Endothelial cell of umbilical vein (primary cell): ENCODE measurements at regions not wholly inside any gene's neighbourhood (a gene's known extent, or its start where the extent isn't known, plus 50 kb on each side); places are given as distances from the start of the nearest gene placed in this dataset.

Source experiments
- BruUV-seq: library from RNA; stranded (reverse); fragments of 400-500 nt; replicated peaks from 2 replicates; lab custom pipeline; 2021; lab: Mats Ljungman, UMichigan
- CTCF ChIA-PET: fragments of 300-600, 350-600 bp; sonication (Branson Sonifier 250); formaldehyde crosslinking; loops from one replicate; lab custom pipeline; 2021; ENCODE audit warnings: antibody characterized with exemption, inconsistent platforms; lab: Charles Lee
- POLR2A ChIA-PET: fragments of 300-600, 350-600 bp; sonication (Branson Sonifier 250); formaldehyde crosslinking; loops from one replicate; lab custom pipeline; 2021; ENCODE audit warnings: antibody characterized with exemption, inconsistent platforms; lab: Charles Lee
- DNase-seq: peaks from one replicate; pipeline ENCODE4 v3.0.0-alpha.2; 2011; ENCODE audit warnings: low read depth, low spot score
- FAIRE-seq: peaks from 2 replicates; lab custom pipeline; 2011; peaks lifted over from hg19 to GRCh38; lab: Jason Lieb, UNC
- H2AFZ ChIP-seq: 2 replicates; pipeline ENCODE4 v1.6.0; 2012; ENCODE audit warnings: low read depth, low read length, control low read depth, inconsistent platforms
- H3K27ac ChIP-seq: 2 replicates; pipeline ENCODE4 v1.5.1; 2011; ENCODE audit warnings: low read depth, mild to moderate bottlenecking, control low read depth, low read length, moderate library complexity; ENCODE audit not compliant: insufficient read depth
- H3K27me3 ChIP-seq, 2 experiments: 2 replicates each; pipeline versions ENCODE4 v1.6.0 to v1.6.1; 2011; ENCODE audit warnings: low read length in 2 of 2, mixed read lengths in 1 of 2; ENCODE audit not compliant: control insufficient read depth in 2 of 2, insufficient read depth in 2 of 2
- H3K36me3 ChIP-seq, 2 experiments: 2 replicates in 1 of 2; 3 replicates in 1 of 2; pipeline ENCODE4 v1.5.1; 2011; ENCODE audit warnings: low read length in 2 of 2, mild to moderate bottlenecking in 1 of 2, moderate library complexity in 1 of 2; ENCODE audit not compliant: control insufficient read depth in 2 of 2, insufficient read depth in 2 of 2; ENCODE audit errors: extremely low read depth in 1 of 2
- H3K4me1 ChIP-seq: 3 replicates; pipeline ENCODE4 v1.5.1; 2011; ENCODE audit warnings: mild to moderate bottlenecking, low read length; ENCODE audit not compliant: control insufficient read depth, insufficient read depth; ENCODE audit errors: extremely low read depth
- H3K4me2 ChIP-seq: 2 replicates; pipeline ENCODE4 v1.6.1; 2011; ENCODE audit warnings: low read length, control low read depth, mixed read lengths; ENCODE audit not compliant: insufficient read depth
- H3K4me3 ChIP-seq, 3 experiments: fragments of 200-600 bp in 1 of 3; sonication (generic), shearing (Covaris generic) in 1 of 3; replicated peaks in 1 of 3; 2 replicates each; pipeline ENCODE4 v1.5.1; 2011 to 2016; ENCODE audit warnings: control low read depth in 3 of 3, low read length in 3 of 3, mild to moderate bottlenecking in 2 of 3, inconsistent platforms in 1 of 3, low read depth in 1 of 3, moderate library complexity in 1 of 3; ENCODE audit not compliant: insufficient read depth in 1 of 3
- H3K79me2 ChIP-seq: 2 replicates; pipeline ENCODE4 v1.6.0; 2012; ENCODE audit warnings: low read length, inconsistent platforms; ENCODE audit not compliant: control insufficient read depth, insufficient read depth
- H3K9ac ChIP-seq: replicated peaks from 2 replicates; pipeline ENCODE3; 2011; ENCODE audit warnings: low read length, control low read depth; ENCODE audit not compliant: insufficient read depth; ENCODE audit errors: extremely low read depth
- H3K9me1 ChIP-seq: replicated peaks from 3 replicates; pipeline ENCODE4 v1.6.0; 2011; ENCODE audit warnings: mild to moderate bottlenecking, low read length; ENCODE audit not compliant: control insufficient read depth, insufficient read depth; ENCODE audit errors: extremely low read depth
- H3K9me3 ChIP-seq: replicated peaks from 2 replicates; pipeline ENCODE4 v1.5.1; 2012; ENCODE audit warnings: low read length, inconsistent platforms; ENCODE audit not compliant: control insufficient read depth, insufficient read depth
- H4K20me1 ChIP-seq: replicated peaks from 2 replicates; pipeline ENCODE3; 2011; ENCODE audit warnings: mild to moderate bottlenecking, low read length; ENCODE audit not compliant: control insufficient read depth, insufficient read depth; ENCODE audit errors: extremely low read depth
- CTCF ChIP-seq, 2 donors: IDR thresholded peaks; 1 replicate in 1 of 2; 2 replicates in 1 of 2; pipeline ENCODE4 v1.5.1; 2011; ENCODE audit warnings: low read length in 2 of 2, mild to moderate bottlenecking in 2 of 2, moderate library complexity in 2 of 2, control low read depth in 1 of 2, inconsistent platforms in 1 of 2, low read depth in 1 of 2; ENCODE audit not compliant: insufficient read depth in 1 of 2; ENCODE audit errors: extremely low read depth in 1 of 2
- EZH2 ChIP-seq: IDR thresholded peaks from 2 replicates; pipeline ENCODE4 v1.6.1; 2012; ENCODE audit warnings: borderline replicate concordance, low read depth, mild to moderate bottlenecking, moderate library complexity, low read length, inconsistent platforms; ENCODE audit not compliant: severe bottlenecking
- FOS ChIP-seq: IDR thresholded peaks from 2 replicates; pipeline ENCODE4 v1.6.1; 2011; ENCODE audit warnings: mild to moderate bottlenecking, low read length, moderate library complexity, borderline replicate concordance; ENCODE audit not compliant: insufficient read depth
- GATA2 ChIP-seq: IDR thresholded peaks from 2 replicates; pipeline ENCODE4 v1.7.0; 2011; ENCODE audit warnings: low read depth, mild to moderate bottlenecking, moderate library complexity, mixed read lengths, low read length; ENCODE audit not compliant: insufficient read length, insufficient read depth
- JUN ChIP-seq: IDR thresholded peaks from 2 replicates; pipeline ENCODE4 v1.6.1; 2011; ENCODE audit warnings: borderline replicate concordance, low read depth; ENCODE audit not compliant: insufficient read length, insufficient read depth
- MYC ChIP-seq: IDR thresholded peaks from one replicate; pipeline ENCODE4 v1.6.1; 2011; ENCODE audit warnings: mild to moderate bottlenecking, low read depth, low read length
- POLR2A ChIP-seq: IDR thresholded peaks from 2 replicates; pipeline ENCODE4 v1.6.1; 2012; ENCODE audit warnings: low read depth, mild to moderate bottlenecking, control low read depth, low read length
- POLR2AphosphoS5 ChIP-seq: IDR thresholded peaks from 2 replicates; pipeline ENCODE4 v1.6.1; 2012; ENCODE audit warnings: low read depth, mild to moderate bottlenecking, control low read depth, low read length, moderate library complexity; ENCODE audit not compliant: insufficient read depth
- dilution Hi-C: fragments of 300-500 bp; cut with MboI; formaldehyde crosslinking; loops from one replicate; pipeline ENCODE4 v1.15.0; 2019; ENCODE audit warnings: low sequenced_read_pairs; ENCODE audit not compliant: extremely low pct_ligation_motif_present
- intact Hi-C: fragments of 100-400 bp; cut with micrococcal nuclease; formaldehyde crosslinking; loops from one replicate; pipeline ENCODE4 v1.10.0; 2022
- TF ChIP-seq, protein P1 (sequence below): IDR thresholded peaks from 2 replicates; pipeline ENCODE4 v1.6.1; 2011; ENCODE audit not compliant: insufficient read depth, insufficient read length

GRCh38 chr4:151573474-151573873 is 164.5 kb downstream of the FHIP1A start:
- Histone ChIP-seq H3K9ac (no peak overlapping the region), H4K20me1 (no peaks in the 10 kb centered on the region), H3K4me3 (no peak overlapping the region), H3K79me2 (no peaks in the 10 kb centered on the region), H2AFZ (no peak overlapping the region), H3K36me3 (no peaks in the 10 kb centered on the region), H3K9me3 (no peaks in the 10 kb centered on the region), H3K4me1 (no peaks in the 10 kb centered on the region), H3K27ac (no peak overlapping the region), H3K4me2 (no peak overlapping the region), H3K9me1 (no peaks in the 10 kb centered on the region), H3K27me3 (peaks cover 3 to 13% of the 10 kb centered on the region in 2 experiments)
- dilution Hi-C loops, result no loop called here
- ChIA-PET POLR2A (no interaction called here), CTCF (no interaction called here)
- DNase-seq (no peak), FAIRE-seq (no peak)
- BruUV-seq, result no TSS peak
- intact Hi-C loops, result no loop called here
- TF ChIP-seq POLR2AphosphoS5 (no peak), MYC (no peak), GATA2 (no peak), POLR2A (no peak), FOS (no peak)
- TF ChIP-seq, protein P1, sequence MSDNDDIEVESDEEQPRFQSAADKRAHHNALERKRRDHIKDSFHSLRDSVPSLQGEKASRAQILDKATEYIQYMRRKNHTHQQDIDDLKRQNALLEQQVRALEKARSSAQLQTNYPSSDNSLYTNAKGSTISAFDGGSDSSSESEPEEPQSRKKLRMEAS, result no peak

DNA sequence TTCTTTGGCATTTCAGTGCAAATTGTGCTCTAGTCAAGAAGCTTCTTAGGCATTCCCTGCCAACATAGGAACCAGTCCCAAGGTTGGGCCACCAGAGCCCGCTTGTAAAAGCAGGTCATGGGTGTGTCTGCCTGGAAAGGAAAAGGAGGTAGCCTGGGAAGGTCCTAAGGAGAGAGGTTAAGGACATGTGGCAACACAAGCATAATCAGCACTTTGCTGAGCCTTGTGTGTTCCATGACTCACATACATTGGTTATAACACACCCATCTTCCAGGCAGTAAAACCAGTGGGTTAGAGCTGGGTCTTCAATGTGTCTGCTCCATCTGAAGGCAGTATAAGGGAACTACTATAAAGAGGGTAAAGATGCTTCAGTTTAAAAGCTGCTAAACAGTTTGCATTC is 165.0 kb downstream of the FHIP1A start:
- TF ChIP-seq POLR2A (no peak), EZH2 (no peak), GATA2 (no peak), JUN (no peak), CTCF (IDR thresholded peaks at IDR 0.05; ENCODE audit: extremely low read depth in 1 of 2, insufficient read depth in 1 of 2, low read depth in 1 of 2, low read length in 2 of 2) (no peak), MYC (no peak), FOS (no peak), POLR2AphosphoS5 (no peak)
- TF ChIP-seq, protein P1, result no peak
- H3K27me3 ChIP-seq, result peaks cover 3 to 13% of the 10 kb centered on the region in 2 experiments
- no peak overlapping the region for H3K4me2 ChIP-seq
- no peak overlapping the region for H2AFZ ChIP-seq
- ChIA-PET POLR2A (no interaction called here), CTCF (no interaction called here)
- no peaks in the 10 kb centered on the region for H3K36me3 ChIP-seq
- H3K79me2 ChIP-seq, result no peaks in the 10 kb centered on the region
- H3K4me1 ChIP-seq, result no peaks in the 10 kb centered on the region
- dilution Hi-C loops (no loop called here), intact Hi-C loops (no loop called here)
- H3K4me3 ChIP-seq, result no peak overlapping the region
- H3K9ac ChIP-seq, result no peak overlapping the region
- no TSS peak for BruUV-seq
- no peaks in the 10 kb centered on the region for H3K9me3 ChIP-seq
- no peak for DNase-seq
- H4K20me1 ChIP-seq, result no peaks in the 10 kb centered on the region
- H3K9me1 ChIP-seq, result no peaks in the 10 kb centered on the region
- H3K27ac ChIP-seq, result no peak overlapping the region
- FAIRE-seq, result no peak
